IPS-NIHi7 (cell line): ENCODE measurements at regions not wholly inside any gene's neighbourhood (a gene's known extent, or its start where the extent isn't known, plus 50 kb on each side); places are given as distances from the start of the nearest gene placed in this dataset.
"Not testable (repeated sequence)": the region's sequence is repeated elsewhere in the genome, so short reads cannot be mapped to it uniquely, and the experiment has no call there.

ENCODE experiments used
- DNase-seq: peaks from one replicate; pipeline ENCODE4 v3.0.0; 2012; ENCODE audit warnings: mixed read lengths; ENCODE audit errors: extremely low spot score

DNA sequence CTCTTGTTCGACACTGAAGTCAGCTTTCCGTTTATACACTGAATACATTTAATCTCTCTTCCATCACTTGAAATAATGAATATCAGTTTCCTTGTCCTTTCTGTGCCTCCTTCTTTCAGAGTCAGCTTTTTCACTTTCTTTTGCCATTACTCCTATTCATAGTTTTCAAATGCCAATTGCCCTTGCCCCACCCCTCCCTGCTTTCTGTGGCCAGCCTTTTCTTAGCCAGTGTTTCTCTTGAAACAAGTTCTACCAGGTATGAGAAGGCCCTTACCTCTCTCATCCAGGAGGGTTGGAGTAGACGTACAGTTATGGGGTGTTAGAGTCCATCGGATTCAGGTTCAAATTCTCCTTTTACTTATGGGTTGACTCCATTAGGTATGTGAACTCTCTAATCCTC, 574.7 kb upstream of the SEMA6A start:
- DNase-seq, result no peak

DNA sequence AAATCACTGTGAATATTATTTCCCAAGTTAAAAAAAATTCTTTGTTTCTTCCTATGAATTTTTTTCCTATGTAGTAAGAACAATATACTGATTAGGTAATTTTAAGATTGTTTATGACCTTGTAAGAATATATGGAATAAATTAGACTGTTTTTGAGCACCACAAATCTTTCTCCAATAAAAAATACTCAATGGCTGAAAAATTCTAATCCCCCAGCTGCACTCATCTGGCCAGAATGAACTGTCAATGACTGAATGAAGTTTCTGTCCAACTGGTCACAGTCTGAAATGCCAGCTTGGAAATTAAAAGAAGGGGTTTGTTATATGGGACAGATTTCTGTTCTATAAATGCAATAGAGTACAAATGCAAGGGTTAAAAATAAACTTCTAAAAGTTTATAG, 569.5 kb upstream of the SEMA6A start:
- DNase-seq, result no peak

DNA sequence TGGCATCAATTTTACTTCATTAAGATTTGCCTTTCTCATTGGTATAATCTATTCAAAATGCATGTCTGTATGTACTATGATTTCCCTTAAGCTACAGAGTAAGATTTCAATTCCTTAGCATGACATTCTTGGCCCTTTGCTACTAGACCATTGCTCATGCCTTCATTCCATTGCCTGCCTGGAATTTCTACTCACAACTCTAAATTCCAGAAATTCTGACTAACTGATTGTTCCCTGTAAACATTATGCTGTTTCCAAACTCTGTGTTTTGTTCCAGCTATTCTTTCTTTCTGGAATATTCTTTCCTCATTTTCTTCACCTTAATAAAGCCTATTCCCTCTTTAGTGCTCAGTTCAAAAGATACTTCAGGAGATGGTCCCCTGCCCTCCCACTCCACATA, 568.8 kb upstream of the SEMA6A start:
- no peak for DNase-seq

DNA sequence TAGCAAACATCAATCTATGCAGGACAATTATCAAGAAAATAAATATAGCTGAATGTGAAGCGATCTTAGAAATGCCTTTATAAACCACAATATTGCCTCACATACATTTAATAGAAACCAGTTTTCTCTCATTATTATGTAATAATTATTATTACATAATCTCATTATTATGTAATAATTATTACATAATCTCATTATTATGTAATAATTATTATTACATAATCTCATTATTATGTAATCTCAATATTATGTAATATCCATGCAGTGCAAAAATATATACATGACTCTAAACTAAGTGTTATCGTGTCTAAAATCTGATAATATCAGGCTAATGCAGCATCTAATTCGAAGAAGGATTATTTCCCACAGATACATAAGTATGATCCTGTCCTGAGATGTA, 563.9 kb upstream of the SEMA6A start:
- no peak for DNase-seq

DNA sequence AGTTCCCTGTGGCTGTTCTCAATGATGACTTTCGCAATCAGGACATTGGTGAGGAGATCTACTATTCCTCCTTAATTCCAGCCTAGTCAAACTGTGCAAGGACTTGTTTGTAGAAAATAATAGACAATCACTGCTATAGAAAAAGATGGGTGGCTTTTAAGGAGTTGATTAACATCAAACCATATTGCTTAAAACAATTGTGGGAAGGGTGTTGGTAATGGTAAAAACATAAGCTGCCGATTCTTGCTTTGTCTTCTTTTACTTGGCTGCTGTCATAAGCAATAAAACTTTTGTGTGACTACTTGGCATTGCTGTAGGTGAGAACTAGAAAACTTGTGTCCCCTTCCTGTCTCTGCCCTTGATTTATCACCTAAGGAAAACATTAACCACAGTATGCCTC, 561.2 kb upstream of the SEMA6A start:
- no peak for DNase-seq

DNA sequence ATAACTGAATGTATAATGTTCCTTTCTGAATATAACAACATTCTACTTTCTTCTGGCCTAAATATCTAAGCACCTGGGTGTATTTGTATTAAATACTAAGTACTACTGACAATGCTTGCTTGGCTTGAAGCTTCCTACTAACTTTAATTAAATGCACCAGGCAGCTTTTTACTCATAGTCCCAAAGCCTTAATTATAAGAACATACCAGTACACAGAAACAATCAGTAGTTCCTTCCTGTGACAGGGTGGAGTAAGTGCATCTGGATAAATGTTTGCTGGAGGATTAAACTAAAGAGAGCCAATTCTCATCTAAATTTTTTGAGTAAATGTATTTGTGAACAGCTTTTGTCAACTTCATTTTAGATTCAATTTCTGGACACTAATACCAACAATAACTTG, 558.6 kb upstream of the SEMA6A start:
- no peak for DNase-seq

DNA sequence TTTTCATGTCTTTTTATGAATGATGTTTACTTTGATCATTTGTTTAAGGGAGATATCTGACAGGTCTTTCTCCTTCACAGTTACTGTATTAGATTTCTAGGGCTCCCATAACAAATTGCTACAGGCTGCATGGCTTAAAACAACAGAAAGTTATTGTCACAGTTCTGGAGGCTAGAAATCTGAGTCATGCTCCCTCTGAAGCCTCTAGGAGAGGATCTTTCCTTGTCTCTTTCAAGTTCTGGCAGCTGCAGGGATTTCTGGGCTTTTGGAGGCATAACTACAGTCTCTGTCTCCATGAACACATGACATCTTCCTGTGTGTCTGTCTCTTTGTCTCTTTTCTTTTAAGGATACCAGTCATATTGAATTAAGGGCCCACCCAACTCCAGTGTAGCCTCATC, 557.3 kb upstream of the SEMA6A start:
- DNase-seq, result no peak

DNA sequence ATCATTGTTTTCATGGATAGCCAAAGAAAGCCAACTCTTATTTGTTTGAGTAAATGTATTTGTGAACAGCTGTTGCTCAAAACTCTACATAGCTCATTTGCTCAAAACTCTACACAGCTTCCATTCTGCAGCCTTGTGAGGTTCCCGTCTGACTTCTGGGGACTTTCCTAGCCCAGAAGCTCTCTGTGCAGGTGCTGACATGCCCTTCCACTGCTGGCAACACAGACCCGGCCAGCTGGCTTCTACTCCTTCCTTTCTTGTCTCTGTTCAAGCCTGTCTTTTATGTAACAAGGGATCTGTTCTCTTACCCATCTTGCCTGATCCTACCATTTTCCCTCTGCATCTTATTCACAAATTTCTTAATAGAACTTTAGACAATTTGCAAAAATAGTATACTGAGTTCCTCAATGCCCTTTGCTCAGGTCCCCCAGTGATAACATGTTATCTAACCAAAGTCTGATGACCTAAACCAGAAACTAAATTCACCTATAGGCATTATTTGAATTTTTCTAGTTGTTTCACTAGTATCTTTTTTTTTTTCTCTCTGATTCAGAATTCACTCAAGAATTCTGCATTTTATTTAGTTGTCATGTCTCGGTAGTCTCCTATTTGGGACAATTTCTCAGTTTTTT, 556.5 kb upstream of the SEMA6A start:
- no peak for DNase-seq

DNA sequence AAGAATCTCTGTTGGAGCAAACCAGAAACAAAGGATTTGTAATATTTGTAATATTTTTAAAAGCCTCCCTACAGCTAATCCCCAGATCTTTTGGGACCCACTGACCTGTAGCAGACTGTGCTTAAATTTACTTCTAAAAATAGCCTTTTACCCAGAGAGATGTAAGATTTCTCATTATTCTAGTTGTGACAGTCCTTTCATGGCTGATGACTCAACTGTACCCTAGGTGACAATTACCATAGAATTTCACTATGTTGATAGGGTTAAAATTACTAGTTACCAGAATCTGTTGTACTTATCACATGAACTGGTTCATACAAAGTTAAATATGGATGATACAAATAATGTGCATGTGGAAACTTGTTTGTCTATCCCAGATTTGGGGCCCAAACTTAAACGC, 543.9 kb upstream of the SEMA6A start:
- DNase-seq, result no peak

DNA sequence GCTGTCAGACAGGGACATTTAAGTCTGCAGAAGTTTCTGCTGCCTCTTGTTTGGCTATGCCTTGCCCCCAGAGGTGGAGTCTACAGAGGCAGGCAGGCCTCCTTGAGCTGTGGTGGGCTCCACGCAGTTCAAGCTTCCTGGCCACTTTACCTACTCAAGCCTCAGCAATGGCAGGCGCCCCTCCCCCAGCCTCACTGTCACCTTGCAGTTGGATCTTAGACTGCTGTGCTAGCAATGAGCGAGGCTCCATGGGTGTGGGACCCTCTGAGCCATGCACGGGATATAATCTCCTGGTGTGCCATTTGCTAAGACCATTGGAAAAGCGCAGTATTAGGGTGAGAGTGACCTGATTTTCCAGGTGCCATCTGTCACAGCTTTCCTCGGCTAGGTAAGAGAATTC, 542.7 kb upstream of the SEMA6A start:
- not testable (repeated sequence) for DNase-seq

DNA sequence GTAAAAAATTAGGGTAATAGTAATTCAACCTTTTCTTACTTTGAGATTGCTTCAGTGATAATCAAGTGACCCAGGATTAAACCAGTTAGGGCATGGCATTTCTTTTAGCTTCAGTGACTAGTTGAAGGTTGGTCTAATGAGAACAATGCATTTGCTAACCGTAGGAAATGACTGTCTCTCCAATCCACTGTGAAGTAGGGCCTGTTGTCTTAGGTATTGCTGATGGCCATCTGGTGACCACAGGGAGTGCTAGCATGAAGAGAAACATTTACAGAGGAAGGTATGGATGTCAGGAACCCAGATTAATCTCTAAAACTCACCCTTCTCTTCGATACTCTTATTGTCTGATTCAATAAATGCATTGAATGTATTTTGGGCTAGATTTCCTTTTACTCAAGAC, 535.9 kb upstream of the SEMA6A start:
- DNase-seq, result no peak

DNA sequence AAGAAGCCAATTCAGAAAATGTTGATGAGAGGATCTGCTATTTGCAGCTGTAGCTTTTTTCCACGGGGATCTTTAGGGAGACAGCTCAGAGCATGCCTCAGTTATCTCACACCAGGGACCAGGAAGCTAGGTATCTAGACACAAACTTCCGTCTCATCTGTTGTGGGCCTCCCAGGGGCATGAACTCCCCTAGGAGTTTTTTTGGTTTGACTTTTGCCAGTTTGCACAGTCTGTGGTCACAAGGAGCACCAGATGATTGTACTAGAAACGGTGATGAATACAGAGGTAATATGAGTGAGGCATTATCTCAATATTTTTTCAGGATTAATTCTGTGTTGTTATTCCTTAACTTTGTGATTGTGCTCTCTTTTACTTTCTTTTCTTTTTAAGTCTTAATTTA, 533.2 kb upstream of the SEMA6A start:
- DNase-seq, result no peak

DNA sequence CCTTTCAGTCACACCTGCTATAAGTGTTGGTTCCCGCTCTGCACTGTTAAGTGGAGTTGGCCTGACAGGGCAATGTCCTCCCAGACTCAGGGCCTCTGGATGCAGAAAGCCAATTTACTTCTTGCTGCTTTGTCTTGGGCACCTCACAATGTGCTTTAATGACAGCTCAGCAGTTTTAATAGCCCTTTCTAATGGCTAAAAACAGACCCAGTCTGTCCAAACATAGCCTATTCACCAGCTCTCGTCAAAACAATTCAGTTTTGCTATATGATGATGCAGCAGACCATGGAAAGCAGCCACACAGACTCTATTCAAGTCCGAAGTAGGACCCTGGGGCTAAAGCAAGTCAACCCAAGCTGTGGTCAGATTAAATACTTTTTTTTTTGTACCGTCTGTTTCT, 529.1 kb upstream of the SEMA6A start:
- no peak for DNase-seq

DNA sequence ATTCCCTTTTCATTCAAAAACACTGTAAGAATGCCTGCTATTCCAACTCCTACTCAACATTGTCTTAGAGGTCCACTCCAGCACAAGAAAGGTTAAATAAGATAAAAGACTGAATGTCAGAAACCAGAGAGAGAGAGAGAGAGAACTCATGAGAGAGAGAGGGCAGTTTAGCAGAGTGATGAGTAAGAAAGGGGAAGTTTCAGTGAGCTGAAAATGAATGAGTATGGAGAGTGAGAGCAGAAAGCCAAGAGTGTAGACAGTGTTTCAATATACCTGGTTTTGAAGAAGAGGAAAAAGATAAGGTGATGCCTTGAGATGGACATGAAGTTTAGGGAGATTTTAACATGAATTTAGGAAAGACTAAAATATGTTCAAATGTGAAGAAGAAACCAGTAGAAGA, 528.0 kb upstream of the SEMA6A start:
- DNase-seq, result no peak

DNA sequence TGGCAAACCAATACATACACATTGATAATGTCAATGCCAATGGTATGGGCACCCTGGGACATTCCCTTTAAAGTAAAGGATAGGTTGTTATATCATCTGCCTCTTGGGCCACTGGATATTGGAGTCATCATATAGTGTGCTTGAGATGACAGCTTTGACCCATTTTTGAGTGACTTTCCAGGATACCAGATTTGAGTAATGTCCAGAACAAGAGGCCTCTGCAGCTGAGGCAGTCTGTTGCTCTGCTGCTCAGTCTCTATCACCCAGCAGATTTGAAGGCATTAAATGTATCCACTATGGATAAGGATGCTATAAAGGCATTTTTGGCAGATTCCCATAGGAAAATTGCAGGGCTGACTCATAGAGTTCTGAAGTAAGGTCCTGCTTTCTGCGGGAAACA, 525.6 kb upstream of the SEMA6A start:
- DNase-seq, result no peak

DNA sequence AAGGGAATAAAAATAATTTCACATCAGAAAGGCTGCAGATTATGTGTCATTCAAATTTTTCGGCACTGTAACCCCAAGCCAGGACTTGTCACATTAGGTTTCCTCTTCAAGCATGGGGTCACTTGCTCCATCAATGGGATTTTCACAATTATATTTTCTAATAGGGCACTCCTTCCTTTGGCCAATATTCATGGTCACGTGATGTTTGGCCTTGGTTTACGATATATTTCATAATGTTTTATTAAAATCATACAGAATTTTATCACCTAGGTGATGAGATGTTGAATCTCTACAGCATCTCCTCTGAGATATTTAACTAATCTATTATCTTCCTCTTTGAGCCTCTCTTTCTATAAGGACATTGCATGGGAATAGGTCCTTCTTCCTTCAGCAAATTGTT, 523.5 kb upstream of the SEMA6A start:
- no peak for DNase-seq

DNA sequence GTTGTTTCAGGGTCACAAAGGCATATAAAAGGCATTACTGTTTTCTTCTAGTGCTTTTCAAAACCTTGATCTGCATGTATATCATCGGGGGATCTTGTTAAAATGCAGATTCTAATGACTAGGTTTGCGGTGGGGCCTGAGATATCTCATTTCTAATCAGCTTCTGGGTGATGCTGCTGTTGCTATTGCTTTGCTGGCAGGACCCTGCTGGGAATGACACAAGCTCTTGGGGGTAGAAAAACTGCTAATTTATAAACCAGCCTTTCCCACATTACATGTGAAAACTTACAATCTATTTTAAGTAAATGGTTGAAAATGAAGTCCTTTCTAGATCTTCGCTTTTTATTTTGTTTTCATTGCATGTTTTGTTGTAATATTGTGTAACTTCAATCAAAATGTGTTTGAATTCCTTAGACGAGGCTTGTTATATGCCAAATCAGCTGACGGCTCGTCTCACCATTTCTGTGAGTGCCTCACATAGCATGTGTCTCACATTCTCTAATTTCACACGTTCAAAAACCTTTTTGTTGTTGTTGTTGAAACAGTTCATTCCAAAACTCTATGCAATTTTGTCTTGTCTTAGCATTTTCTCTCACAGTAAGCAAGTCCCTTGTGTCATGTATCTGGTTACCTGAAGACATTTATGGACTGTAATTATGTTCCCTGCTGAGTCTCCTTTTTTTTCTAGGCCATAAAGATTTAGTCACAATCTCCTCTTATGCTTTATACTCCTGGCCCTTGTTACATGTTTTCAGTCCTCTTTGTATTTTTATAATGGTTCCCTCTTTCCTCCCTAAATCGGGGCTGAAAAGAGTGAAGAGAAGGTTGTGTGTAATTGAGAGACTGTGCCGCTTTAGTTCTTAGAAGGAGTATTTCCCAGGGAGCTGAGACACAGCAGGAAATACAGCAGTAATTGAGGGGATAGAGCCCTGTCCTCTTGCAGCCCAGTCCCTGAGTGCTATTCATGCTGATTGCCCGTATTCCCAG, 521.0 kb upstream of the SEMA6A start:
- DNase-seq, result peak; percentile 45

DNA sequence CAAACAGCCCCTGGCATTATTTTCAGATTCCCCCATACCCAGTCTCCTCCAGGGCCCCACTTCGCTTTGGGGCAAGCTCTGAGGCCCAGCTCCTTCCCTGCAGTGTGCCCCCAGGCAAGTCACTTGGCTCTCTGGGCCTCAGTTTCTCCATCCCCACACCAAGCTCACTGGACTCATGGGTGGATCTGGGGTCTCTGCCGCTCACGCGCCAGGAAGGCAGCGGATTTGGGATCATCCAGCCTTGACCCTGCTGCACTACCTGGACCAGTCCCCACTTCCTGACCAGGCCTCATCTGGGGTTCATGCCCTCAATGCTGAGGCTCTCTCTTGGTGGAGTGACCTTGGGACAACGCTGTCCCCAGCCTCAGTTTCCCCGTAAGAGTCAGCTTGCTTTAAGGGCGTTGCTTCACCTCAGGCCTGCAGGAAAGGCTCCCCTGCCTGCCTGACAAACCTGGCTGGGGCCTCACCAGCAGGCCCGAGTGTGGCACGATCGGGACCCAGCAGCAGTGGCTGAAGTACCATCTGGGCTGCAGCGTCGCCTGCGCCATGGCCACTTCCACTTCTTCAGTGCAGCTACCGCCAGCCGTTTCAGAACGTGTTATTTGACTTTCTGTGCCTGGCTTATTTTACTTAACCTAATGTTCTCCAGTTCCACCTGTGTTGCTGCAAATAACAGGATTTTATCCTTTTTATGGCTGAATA, 519.6 kb upstream of the SEMA6A start:
- no peak for DNase-seq

DNA sequence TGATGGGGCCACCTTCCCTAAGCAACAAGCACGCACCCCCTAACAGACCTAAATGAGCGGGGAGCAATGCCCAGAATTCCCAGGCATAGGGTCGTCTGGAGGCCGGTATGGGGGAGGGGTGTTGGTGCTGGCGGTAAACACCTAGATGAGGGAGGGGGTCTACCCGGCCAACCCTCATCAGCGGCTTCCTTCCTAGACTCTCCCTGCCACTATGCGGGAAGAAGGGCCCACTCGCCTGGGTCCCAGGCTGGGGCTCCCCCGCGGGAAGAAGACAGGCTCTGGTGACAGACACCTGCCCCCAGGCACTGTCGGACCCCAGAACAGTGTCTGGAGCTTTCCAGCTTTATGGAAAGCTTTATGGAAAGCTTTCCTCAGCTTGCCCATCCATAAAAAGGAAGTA, 519.0 kb upstream of the SEMA6A start:
- DNase-seq, result no peak

DNA sequence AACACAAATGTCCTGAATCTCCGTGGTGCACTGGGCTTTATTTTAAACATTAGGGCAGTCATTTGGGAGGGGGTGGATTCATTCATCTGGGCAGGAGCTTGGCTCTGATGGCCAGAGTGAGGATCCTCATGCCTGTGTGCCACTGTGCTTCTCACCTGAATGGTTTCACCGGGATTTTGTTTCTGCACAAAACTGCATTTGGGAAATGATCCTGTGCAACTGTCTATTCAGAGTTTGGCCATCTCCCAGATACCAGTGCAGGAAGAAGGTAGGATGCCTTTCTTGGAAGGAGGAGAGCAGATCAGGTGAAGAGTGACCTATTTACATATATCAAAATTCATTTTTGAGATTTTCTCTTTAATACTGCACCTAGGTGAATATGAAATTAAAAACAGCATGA, 514.4 kb upstream of the SEMA6A start:
- DNase-seq, result no peak

DNA sequence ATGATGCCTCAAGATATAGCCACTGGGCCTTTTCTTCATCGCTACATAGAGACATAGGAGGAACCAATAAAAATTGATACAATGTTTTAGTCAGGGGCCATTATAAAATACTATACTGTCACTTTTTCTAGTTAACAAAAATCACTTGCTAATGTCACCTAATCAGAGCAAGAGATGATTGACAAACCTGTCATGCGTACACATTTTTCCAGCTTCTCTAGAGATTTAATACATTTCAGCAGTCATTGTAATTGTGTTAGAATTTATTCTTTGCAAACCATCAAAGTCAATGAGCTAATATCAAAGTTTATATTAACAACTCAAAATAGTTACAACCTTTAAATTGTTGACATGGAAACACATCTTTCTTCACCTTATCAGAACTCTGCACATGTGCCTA, 513.6 kb upstream of the SEMA6A start:
- no peak for DNase-seq

DNA sequence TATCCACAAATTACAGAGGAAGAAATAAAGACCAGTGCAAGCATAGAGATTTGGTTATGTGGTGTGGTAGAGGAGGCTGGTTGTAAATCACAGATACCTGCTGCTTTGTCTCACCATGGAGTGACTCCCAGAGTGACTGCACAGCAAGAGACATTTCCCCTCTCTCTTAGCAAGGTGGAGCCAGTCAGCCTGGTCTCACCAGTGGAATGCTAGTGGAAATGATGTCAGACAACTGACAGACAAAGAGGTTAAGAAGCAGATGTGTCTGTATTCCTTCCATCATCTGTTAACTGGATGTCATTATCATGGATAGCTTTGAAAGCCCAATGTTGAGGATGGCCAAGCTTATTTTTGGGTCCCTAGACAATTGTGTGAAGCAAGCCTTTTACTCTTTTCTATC, 509.4 kb upstream of the SEMA6A start:
- DNase-seq, result no peak

DNA sequence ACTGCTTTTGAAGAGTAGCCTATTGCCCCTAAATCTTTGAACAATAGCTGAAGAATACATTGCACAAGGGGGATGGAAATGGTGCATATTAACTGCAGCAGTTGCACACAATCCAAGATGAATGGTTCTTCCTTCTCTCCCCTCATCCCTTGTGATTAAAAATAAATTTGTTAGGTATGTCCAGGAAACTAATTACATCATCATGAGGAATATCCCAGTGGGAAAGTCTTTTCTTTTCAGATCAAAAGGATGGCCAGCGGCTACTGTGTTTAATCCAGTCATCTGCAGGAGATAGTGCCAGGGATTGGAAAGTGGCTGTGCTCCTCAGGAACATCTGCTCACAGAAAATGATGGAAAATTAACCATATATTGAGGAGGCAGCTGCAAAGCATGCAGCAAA, 508.4 kb upstream of the SEMA6A start:
- DNase-seq, result no peak
